Hepatocyte (in vitro differentiated cells): ENCODE measurements at regions not wholly inside any gene's neighbourhood (a gene's known extent, or its start where the extent isn't known, plus 50 kb on each side); places are given as distances from the start of the nearest gene placed in this dataset.

Experiments
- DNase-seq: peaks from one replicate; pipeline ENCODE4 v3.0.0-alpha.2; 2016; ENCODE audit warnings: low spot score
- H2AFZ ChIP-seq: fragments of 200-600 bp; sonication (generic); 2 replicates; pipeline ENCODE4 v1.6.0; 2016; ENCODE audit warnings: antibody characterized with exemption, mild to moderate bottlenecking
- H3K27ac ChIP-seq: fragments of 200-600 bp; sonication (generic); 2 replicates; pipeline ENCODE4 v1.5.1; 2016; ENCODE audit warnings: mild to moderate bottlenecking
- H3K27me3 ChIP-seq: fragments of 200-600 bp; sonication (generic); 2 replicates; pipeline ENCODE4 v1.6.1; 2016
- H3K36me3 ChIP-seq: fragments of 200-600 bp; sonication (generic); replicated peaks from 2 replicates; pipeline ENCODE4 v1.5.1; 2016; ENCODE audit warnings: low read depth; ENCODE audit not compliant: insufficient read depth
- H3K4me1 ChIP-seq: fragments of 200-600 bp; sonication (generic); 2 replicates; pipeline ENCODE4 v1.5.1; 2016; ENCODE audit warnings: mild to moderate bottlenecking, moderate library complexity; ENCODE audit not compliant: insufficient read depth
- H3K4me2 ChIP-seq: fragments of 200-600 bp; sonication (generic); 2 replicates; pipeline ENCODE4 v1.6.0; 2016
- H3K4me3 ChIP-seq: fragments of 200-600 bp; sonication (generic); 2 replicates; pipeline ENCODE4 v1.5.1; 2016; ENCODE audit warnings: mild to moderate bottlenecking
- H3K79me2 ChIP-seq: fragments of 200-600 bp; sonication (generic); 2 replicates; pipeline ENCODE4 v1.6.0; 2017; ENCODE audit warnings: mild to moderate bottlenecking
- H3K9me2 ChIP-seq: fragments of 200-600 bp; sonication (generic); replicated peaks from 2 replicates; pipeline ENCODE4 v1.6.0; 2017; ENCODE audit warnings: mild to moderate bottlenecking; ENCODE audit not compliant: insufficient read depth
- H3K9me3 ChIP-seq: fragments of 200-600 bp; sonication (generic); 2 replicates; pipeline ENCODE4 v1.5.1; 2016; ENCODE audit warnings: low read depth, mild to moderate bottlenecking
- H4K20me1 ChIP-seq: fragments of 200-600 bp; sonication (generic); 2 replicates; pipeline ENCODE4 v1.6.0; 2016; ENCODE audit warnings: mild to moderate bottlenecking; ENCODE audit not compliant: insufficient read depth, poor library complexity, severe bottlenecking
- EZH2 ChIP-seq: fragments of 200-600 bp; sonication (generic); IDR thresholded peaks from 2 replicates; pipeline ENCODE4 v1.6.1; 2016; ENCODE audit warnings: antibody characterized with exemption, mild to moderate bottlenecking, borderline replicate concordance
- EZH2phosphoT487 ChIP-seq: fragments of 200-600 bp; sonication (generic); IDR thresholded peaks from one replicate; pipeline ENCODE4 v1.6.1; 2018; ENCODE audit warnings: antibody characterized with exemption, mild to moderate bottlenecking, low read depth, moderate library complexity; ENCODE audit not compliant: unreplicated experiment, severe bottlenecking
- WGBS: methylation state at CpG from one replicate; pipeline ENCODE4 v1.1.6; 2016; ENCODE audit warnings: low lambda C conversion rate; ENCODE audit errors: missing lambda C conversion rate; 5-methylcytosine and 5-hydroxymethylcytosine counted together
- TF ChIP-seq, protein P1 (sequence below): fragments of 200-600 bp; sonication (generic); IDR thresholded peaks from 2 replicates; pipeline ENCODE4 v1.5.1; 2016; ENCODE audit warnings: antibody characterized with exemption, mild to moderate bottlenecking; ENCODE audit not compliant: poor library complexity

DNA sequence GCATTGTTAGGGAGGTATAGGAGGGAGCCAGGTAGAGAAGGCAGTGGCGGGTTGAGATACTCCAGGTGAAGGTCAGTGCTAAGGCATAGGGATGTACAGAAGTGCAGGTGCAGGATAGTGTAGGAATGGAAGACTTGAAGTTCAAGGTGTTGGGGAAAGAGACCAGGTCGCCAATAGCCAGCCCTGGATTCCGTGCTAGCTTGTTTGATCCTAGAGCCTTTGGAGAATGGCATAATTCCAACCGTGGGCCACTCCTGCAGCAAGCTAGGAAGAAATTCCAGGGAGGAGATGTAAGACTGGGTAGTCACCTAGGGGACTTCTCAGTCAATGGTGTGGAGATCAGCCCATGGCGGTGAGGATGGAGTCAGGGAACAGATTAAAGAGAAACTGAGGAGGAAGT is 272.7 kb downstream of the RPS24 start:
- H3K4me1 ChIP-seq, result peaks cover 13% of the 10 kb centered on the region
- no peak overlapping the region for H3K4me2 ChIP-seq
- H2AFZ ChIP-seq, result no peak overlapping the region
- no peak for TF ChIP-seq EZH2phosphoT487
- TF ChIP-seq, protein P1, sequence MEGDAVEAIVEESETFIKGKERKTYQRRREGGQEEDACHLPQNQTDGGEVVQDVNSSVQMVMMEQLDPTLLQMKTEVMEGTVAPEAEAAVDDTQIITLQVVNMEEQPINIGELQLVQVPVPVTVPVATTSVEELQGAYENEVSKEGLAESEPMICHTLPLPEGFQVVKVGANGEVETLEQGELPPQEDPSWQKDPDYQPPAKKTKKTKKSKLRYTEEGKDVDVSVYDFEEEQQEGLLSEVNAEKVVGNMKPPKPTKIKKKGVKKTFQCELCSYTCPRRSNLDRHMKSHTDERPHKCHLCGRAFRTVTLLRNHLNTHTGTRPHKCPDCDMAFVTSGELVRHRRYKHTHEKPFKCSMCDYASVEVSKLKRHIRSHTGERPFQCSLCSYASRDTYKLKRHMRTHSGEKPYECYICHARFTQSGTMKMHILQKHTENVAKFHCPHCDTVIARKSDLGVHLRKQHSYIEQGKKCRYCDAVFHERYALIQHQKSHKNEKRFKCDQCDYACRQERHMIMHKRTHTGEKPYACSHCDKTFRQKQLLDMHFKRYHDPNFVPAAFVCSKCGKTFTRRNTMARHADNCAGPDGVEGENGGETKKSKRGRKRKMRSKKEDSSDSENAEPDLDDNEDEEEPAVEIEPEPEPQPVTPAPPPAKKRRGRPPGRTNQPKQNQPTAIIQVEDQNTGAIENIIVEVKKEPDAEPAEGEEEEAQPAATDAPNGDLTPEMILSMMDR, result no peak
- no peak for TF ChIP-seq EZH2
- no peaks in the 10 kb centered on the region for H3K79me2 ChIP-seq
- H3K9me2 ChIP-seq, result no peaks in the 10 kb centered on the region
- H3K27ac ChIP-seq, result no peak overlapping the region
- 92% methylated on average over 5 of the region's 5 CpGs for WGBS
- DNase-seq, result no peak
- H3K9me3 ChIP-seq, result no peaks in the 10 kb centered on the region
- H3K27me3 ChIP-seq, result no peaks in the 10 kb centered on the region
- no peak overlapping the region for H3K4me3 ChIP-seq
- H4K20me1 ChIP-seq, result no peaks in the 10 kb centered on the region
- no peaks in the 10 kb centered on the region for H3K36me3 ChIP-seq

DNA sequence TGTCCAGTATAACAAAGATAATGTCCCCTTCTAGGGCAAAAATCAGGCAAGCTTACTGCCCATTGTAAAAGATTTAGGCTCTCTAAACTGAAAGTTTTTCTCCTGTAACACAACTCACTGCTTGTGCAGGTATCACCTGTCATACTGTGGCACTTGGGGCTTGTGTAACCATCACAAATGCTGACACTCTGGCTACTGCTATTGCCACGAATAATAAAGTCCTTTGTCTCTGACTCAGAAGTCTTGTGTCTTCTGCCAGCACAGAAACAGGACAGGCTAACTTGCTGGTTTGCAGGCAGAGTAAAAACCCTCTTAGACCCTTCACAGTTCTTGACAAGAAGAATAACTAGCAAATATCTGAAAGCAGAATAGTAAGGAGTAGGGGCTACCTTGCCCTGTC is 273.9 kb downstream of the RPS24 start:
- Histone ChIP-seq H3K27me3 (no peaks in the 10 kb centered on the region), H3K36me3 (no peaks in the 10 kb centered on the region), H3K9me2 (no peaks in the 10 kb centered on the region), H3K4me1 (peaks cover 7% of the 10 kb centered on the region), H3K79me2 (no peaks in the 10 kb centered on the region), H4K20me1 (no peaks in the 10 kb centered on the region), H3K4me3 (no peak overlapping the region), H3K27ac (no peak overlapping the region), H3K4me2 (no peak overlapping the region), H2AFZ (no peak overlapping the region), H3K9me3 (no peaks in the 10 kb centered on the region)
- 90% methylated on average over 1 of the region's 1 CpG for WGBS
- TF ChIP-seq, protein P1, result no peak
- no peak for TF ChIP-seq EZH2phosphoT487
- no peak for TF ChIP-seq EZH2
- no peak for DNase-seq

DNA sequence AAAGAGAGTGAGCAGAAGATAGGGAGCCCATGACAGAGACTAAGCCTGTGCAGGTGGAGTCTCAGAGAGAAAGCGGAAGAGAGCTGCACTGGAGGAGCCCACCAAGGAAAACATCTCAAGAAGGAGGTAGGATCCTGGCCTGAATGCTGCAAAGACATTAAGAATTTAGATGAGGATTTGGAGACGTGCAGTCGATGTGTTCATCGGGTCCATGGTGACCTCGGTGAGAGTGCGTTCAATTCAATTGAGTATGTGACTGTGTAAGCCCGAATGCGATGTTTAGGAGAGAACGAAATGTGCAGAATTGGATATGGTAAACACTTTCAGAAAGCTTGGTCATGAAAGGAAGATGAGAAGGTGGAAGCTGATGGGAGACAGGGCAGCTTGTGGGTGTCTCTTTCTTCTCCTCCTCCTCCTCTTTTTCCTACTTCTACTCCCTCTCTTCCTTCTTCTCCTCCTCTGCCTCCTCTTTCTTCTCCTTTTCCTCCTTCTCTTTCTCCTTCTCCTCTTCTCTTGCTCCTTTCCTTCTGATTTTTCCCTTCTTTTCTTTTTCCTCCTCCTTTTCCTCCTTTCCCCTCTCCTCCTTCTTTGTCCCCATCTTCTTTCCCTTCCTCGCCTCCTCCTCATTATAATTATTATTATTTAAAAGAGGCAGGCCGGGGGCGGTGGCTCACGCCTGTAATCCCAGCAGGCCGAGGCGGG is 276.0 kb downstream of the RPS24 start:
- no peak for TF ChIP-seq EZH2
- TF ChIP-seq, protein P1, result no peak
- no peak for TF ChIP-seq EZH2phosphoT487

More for the DNA sequence above, 276.0 kb downstream of the RPS24 start:
- no peak overlapping the region for H3K27ac ChIP-seq
- H3K27me3 ChIP-seq, result no peaks in the 10 kb centered on the region
- H3K9me2 ChIP-seq, result no peaks in the 10 kb centered on the region
- H3K4me2 ChIP-seq, result no peak overlapping the region
- DNase-seq, result no peak
- H3K4me3 ChIP-seq, result no peak overlapping the region
- no peaks in the 10 kb centered on the region for H3K79me2 ChIP-seq
- H4K20me1 ChIP-seq, result no peaks in the 10 kb centered on the region
- H3K4me1 ChIP-seq, result no peaks in the 10 kb centered on the region
- H3K36me3 ChIP-seq, result no peaks in the 10 kb centered on the region
- H3K9me3 ChIP-seq, result no peaks in the 10 kb centered on the region
- no peak overlapping the region for H2AFZ ChIP-seq
- WGBS, result 91% methylated on average over 15 of the region's 15 CpGs
